Osteocyte (in vitro differentiated cells): ENCODE measurements at regions not wholly inside any gene's neighbourhood (a gene's known extent, or its start where the extent isn't known, plus 50 kb on each side); places are given as distances from the start of the nearest gene placed in this dataset.
A peak's percentile ranks its signal among the peaks of the same experiment; 100 is the strongest.

Experiments used
- DNase-seq: peaks from one replicate; pipeline ENCODE4 v3.0.0; 2021; ENCODE audit warnings: mixed read lengths; ENCODE audit not compliant: unreplicated experiment; ENCODE audit errors: extremely low spot score
- H3K27ac Mint-ChIP-seq: one replicate; pipeline ENCODE4 v1.8.0; 2021; ENCODE audit warnings: mild to moderate bottlenecking, mixed read lengths; ENCODE audit not compliant: unreplicated experiment
- H3K27me3 Mint-ChIP-seq: one replicate; pipeline ENCODE4 v1.8.0; 2021; ENCODE audit warnings: mixed read lengths; ENCODE audit not compliant: unreplicated experiment
- H3K36me3 Mint-ChIP-seq: one replicate; pipeline ENCODE4 v1.8.0; 2021; ENCODE audit warnings: mixed read lengths; ENCODE audit not compliant: unreplicated experiment
- H3K4me1 Mint-ChIP-seq: one replicate; pipeline ENCODE4 v1.8.0; 2021; ENCODE audit warnings: mixed read lengths; ENCODE audit not compliant: unreplicated experiment
- H3K4me3 Mint-ChIP-seq: one replicate; pipeline ENCODE4 v1.8.0; 2021; ENCODE audit warnings: mild to moderate bottlenecking, moderate library complexity, mixed read lengths; ENCODE audit not compliant: unreplicated experiment
- H3K9me3 Mint-ChIP-seq: one replicate; pipeline ENCODE4 v1.8.0; 2021; ENCODE audit warnings: mixed read lengths; ENCODE audit not compliant: unreplicated experiment
- TF ChIP-seq, protein P1 (sequence below): fragments of 200-600 bp; sonication (generic); IDR thresholded peaks from 2 replicates; pipeline ENCODE4 v1.5.0; 2021; ENCODE audit warnings: antibody characterized with exemption, mild to moderate bottlenecking, moderate library complexity

DNA sequence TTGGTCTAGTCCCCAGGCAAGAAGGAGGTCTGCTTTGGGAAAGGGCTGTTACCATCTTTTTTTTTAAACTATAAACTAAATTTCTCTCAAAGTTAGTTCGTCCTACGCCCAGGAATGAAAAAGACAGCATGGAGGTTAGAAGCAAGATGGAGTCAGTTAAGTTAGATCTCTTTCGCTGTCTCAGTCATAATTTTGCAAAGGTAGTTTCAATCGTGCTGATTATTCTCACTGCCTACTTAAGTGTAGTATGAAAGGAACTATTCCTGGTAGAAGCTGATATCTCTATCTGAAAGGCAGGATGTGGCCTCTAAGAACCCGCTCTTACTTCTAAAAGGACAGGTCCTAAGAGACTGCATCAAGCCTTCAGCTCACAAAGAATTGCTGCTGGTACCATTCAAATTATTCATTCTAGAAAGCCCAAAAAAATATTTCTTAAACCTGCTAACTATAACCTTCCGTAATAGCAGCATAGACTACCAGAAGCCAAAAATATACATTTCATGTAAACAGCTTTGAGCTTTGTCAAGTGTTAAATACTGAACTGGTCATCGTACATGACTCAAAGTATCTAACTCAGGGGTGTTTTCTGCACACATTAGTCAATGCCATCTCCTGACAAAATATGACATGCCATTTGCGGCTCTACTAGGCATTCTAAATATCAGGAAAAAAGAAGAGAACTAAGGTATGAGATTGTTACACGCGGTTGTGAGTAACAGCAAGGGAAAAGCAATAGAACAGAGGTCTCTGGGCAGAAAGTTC is 96.0 kb upstream of the CCDC80 start:
- H3K4me1 Mint-ChIP-seq, result peaks cover 19% of the 10 kb centered on the region
- TF ChIP-seq, protein P1, sequence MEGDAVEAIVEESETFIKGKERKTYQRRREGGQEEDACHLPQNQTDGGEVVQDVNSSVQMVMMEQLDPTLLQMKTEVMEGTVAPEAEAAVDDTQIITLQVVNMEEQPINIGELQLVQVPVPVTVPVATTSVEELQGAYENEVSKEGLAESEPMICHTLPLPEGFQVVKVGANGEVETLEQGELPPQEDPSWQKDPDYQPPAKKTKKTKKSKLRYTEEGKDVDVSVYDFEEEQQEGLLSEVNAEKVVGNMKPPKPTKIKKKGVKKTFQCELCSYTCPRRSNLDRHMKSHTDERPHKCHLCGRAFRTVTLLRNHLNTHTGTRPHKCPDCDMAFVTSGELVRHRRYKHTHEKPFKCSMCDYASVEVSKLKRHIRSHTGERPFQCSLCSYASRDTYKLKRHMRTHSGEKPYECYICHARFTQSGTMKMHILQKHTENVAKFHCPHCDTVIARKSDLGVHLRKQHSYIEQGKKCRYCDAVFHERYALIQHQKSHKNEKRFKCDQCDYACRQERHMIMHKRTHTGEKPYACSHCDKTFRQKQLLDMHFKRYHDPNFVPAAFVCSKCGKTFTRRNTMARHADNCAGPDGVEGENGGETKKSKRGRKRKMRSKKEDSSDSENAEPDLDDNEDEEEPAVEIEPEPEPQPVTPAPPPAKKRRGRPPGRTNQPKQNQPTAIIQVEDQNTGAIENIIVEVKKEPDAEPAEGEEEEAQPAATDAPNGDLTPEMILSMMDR, result no peak
- no peak overlapping the region for H3K27ac Mint-ChIP-seq
- no peaks in the 10 kb centered on the region for H3K27me3 Mint-ChIP-seq
- DNase-seq, result no peak
- no peaks in the 10 kb centered on the region for H3K9me3 Mint-ChIP-seq
- H3K36me3 Mint-ChIP-seq, result no peaks in the 10 kb centered on the region
- H3K4me3 Mint-ChIP-seq, result no peak overlapping the region

DNA sequence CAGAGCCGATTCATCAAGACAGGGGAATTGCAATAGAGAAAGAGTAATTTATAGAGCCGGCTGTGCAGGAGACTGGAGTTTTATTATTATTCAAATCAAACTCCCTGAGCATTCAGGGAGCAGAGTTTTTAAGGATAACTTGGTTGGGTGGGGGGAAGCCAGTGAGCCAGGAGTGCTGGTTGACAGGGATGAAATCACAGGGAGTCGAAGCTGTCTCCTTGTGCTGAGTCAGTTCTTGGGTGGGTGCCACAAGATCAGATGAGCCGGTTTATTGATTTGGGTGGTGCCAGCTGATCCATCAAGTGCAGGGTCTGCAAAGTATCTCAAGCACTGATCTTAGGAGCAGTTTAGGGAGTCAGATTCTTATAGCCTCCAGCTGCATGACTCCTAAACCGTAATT is 95.4 kb upstream of the CCDC80 start:
- peaks cover 2% of the 10 kb centered on the region for H3K36me3 Mint-ChIP-seq
- no peak for DNase-seq
- no peaks in the 10 kb centered on the region for H3K9me3 Mint-ChIP-seq
- H3K4me1 Mint-ChIP-seq, result peaks cover 19% of the 10 kb centered on the region
- H3K27me3 Mint-ChIP-seq, result no peaks in the 10 kb centered on the region
- no peak overlapping the region for H3K4me3 Mint-ChIP-seq
- TF ChIP-seq, protein P1, result no peak
- H3K27ac Mint-ChIP-seq, result no peak overlapping the region

DNA sequence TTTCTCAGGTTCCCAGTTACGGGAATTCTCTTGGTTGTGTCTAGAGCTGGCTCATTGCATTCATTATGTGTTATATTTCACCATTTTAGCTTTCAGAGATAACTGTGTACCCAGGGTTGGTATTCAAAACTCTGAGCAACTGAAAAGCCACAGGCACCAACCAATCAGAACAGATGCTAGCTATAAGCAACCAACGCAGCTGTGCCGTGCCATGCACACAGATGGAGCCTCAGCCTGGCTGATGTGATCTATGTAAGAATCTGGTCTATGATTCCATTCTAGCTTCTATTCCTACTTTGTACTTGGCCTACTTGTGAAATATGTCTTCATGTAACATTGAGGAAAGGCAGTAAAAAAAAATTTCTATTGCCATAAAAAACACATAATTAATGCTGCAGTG is 95.0 kb upstream of the CCDC80 start:
- peaks cover 2% of the 10 kb centered on the region for H3K36me3 Mint-ChIP-seq
- no peak overlapping the region for H3K4me3 Mint-ChIP-seq
- DNase-seq, result no peak
- H3K9me3 Mint-ChIP-seq, result no peaks in the 10 kb centered on the region
- no peaks in the 10 kb centered on the region for H3K27me3 Mint-ChIP-seq
- H3K27ac Mint-ChIP-seq, result no peak overlapping the region
- TF ChIP-seq, protein P1, result no peak
- peaks cover 19% of the 10 kb centered on the region for H3K4me1 Mint-ChIP-seq

DNA sequence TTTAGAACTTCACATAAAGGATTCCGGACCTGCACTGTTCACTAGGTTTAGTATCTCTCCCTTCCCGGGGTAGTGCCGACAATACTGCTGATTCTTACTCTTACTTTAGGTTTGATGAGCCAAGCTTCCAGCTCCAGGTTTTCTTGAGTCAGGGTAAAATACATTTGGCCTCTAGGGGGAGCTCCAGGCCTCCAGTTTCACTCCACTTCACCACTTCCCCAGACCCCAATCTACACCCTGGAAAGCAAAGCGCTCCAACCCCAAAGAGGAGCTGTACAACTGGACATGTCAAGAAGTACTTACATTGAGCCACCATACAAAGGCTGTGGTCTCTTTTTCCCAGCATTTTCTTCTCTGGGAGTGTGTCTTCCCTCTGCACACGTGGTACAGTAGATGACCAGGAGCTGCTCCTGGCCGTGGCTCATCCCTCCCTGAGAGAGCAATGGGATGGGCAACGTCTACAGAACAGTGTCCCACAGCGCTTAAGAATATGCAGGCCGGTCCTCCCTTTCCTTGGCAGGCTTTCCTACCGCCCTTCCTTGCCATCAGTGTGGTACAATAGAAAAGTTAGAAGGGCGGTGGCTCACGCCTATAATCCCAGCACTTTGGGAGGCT is 93.9 kb upstream of the CCDC80 start:
- no peak for DNase-seq
- H3K4me3 Mint-ChIP-seq, result no peak overlapping the region

DNA sequence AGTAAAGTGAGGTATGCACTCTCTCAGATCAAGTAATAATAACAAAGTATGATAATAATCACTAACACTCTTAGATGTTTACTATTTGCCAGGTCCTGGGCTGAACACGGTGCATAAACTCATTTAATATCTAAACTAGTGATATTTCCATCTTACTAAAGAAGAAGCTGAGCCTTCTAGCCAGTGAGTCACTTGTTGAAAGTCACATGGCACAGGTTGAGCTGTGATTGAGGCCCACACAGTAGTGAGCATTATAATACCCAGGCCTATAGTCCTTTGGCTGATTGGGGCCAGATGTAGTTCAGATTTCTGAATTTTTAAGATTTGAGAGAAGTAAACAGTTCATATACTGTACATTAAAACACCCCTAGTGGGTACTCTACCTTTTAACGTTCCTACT is 93.2 kb upstream of the CCDC80 start:
- no peak for DNase-seq
- H3K4me3 Mint-ChIP-seq, result no peak overlapping the region
- H3K9me3 Mint-ChIP-seq, result no peaks in the 10 kb centered on the region
- TF ChIP-seq, protein P1, result no peak
- H3K4me1 Mint-ChIP-seq, result peaks cover 10% of the 10 kb centered on the region
- peaks cover 2% of the 10 kb centered on the region for H3K36me3 Mint-ChIP-seq
- H3K27me3 Mint-ChIP-seq, result no peaks in the 10 kb centered on the region
- H3K27ac Mint-ChIP-seq, result no peak overlapping the region

More for the DNA sequence above, 93.9 kb upstream of the CCDC80 start:
- no peaks in the 10 kb centered on the region for H3K27me3 Mint-ChIP-seq
- H3K9me3 Mint-ChIP-seq, result no peaks in the 10 kb centered on the region
- TF ChIP-seq, protein P1, result peak; percentile 70
- H3K27ac Mint-ChIP-seq, result no peak overlapping the region
- peaks cover 17% of the 10 kb centered on the region for H3K4me1 Mint-ChIP-seq
- H3K36me3 Mint-ChIP-seq, result peaks cover 2% of the 10 kb centered on the region
